GM12865 (cell line): ENCODE measurements at regions not wholly inside any gene's neighbourhood (a gene's known extent, or its start where the extent isn't known, plus 50 kb on each side); places are given as distances from the start of the nearest gene placed in this dataset.

Source experiments
- DNase-seq: peaks from one replicate; pipeline ENCODE4 v3.0.0; 2010; ENCODE audit warnings: low read depth
- H3K4me3 ChIP-seq: 2 replicates; pipeline ENCODE4 v1.5.1; 2011; ENCODE audit warnings: mild to moderate bottlenecking, low read depth, low read length, control low read depth
- TF ChIP-seq, protein P1 (sequence below): IDR thresholded peaks from 2 replicates; pipeline ENCODE4 v1.5.1; 2011; ENCODE audit warnings: low read length, control low read depth, low read depth, inconsistent platforms; ENCODE audit not compliant: insufficient read depth; ENCODE audit errors: missing control alignments

- TF ChIP-seq, protein P1, sequence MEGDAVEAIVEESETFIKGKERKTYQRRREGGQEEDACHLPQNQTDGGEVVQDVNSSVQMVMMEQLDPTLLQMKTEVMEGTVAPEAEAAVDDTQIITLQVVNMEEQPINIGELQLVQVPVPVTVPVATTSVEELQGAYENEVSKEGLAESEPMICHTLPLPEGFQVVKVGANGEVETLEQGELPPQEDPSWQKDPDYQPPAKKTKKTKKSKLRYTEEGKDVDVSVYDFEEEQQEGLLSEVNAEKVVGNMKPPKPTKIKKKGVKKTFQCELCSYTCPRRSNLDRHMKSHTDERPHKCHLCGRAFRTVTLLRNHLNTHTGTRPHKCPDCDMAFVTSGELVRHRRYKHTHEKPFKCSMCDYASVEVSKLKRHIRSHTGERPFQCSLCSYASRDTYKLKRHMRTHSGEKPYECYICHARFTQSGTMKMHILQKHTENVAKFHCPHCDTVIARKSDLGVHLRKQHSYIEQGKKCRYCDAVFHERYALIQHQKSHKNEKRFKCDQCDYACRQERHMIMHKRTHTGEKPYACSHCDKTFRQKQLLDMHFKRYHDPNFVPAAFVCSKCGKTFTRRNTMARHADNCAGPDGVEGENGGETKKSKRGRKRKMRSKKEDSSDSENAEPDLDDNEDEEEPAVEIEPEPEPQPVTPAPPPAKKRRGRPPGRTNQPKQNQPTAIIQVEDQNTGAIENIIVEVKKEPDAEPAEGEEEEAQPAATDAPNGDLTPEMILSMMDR = no peak
- no peak overlapping the region for H3K4me3 ChIP-seq
- no peak for DNase-seq
These were observed 842.8 kb downstream of the SI start for GRCh38 chr3:164235289-164236028.

DNA sequence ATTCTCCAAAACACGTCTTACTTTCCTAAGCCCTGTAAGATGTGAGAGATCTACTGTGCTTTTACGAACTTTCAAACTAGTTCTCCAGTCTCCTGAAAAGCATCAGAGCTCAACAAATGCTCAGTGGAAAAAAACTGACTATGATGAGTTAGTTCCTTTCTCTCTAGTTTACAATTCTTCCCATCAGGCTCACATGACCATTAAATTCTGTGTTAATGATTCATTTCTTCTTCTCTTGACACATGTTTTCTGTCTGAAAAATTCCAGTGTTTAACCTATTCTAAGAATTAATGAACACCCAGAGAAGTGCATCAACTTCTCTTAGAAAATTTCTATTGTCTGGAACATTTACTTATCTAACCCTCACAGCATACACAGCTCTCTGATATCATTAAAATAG is 844.3 kb downstream of the SI start:
- H3K4me3 ChIP-seq = no peak overlapping the region
- TF ChIP-seq, protein P1 = no peak
- DNase-seq = no peak

- no peak overlapping the region for H3K4me3 ChIP-seq
- TF ChIP-seq, protein P1 = no peak
- no peak for DNase-seq
These were observed 846.6 kb downstream of the SI start for GRCh38 chr3:164231718-164232117.

DNA sequence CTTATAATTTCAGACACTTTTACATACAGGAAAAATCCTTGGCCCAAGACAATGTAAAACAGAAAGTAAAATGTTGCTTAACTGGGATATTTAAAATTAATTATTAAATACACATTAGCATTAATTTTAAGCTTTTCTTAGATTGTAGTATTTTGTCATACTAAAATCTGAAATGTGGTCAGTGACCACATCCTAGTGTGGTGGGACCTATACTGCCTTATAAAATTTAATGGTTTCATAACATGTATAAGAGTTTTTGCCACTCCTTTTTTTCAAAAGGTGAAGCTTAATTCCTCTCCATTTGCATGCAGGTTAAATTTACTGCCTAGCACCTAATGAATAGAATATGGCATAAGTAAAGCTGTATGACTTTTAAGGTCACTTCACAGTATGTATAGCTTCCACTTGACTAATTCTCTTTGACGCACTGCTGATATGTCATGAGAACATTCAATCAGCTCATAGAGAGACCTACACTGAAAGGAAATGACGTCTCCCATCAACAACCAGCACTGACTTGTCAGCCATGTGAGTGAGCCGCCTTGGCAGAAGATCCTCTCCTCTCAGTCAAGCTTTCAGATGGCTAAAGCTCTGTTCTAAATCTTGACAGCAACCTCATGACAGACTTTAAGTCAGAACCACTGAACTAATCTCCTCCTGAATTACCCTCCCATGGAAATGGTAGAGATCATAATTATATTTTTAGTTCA is 847.8 kb downstream of the SI start:
- no peak overlapping the region for H3K4me3 ChIP-seq
- TF ChIP-seq, protein P1 = no peak
- no peak for DNase-seq

GRCh38 chr3:164224126-164224525 is 854.2 kb downstream of the SI start:
- H3K4me3 ChIP-seq = no peak overlapping the region
- TF ChIP-seq, protein P1 = no peak
- DNase-seq = no peak

DNA sequence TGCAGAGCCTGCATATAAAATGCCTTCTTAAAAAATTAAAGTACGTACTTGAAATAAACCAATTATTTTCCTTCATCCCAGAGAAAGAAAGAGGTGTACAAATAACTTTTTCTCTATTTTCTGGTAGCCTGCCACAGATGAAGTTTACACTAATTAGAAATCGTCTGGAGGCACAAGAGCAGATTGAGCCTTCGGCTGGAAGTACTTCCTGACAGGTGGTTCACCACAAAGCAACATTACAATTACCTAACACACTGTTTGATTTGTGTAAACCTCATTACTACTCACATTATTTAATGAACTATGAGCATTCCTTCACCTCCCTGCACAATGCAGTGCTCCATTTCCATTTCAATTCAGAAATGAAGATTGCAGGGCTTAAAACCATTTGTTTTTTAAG is 856.1 kb downstream of the SI start:
- TF ChIP-seq, protein P1 = no peak
- no peak for DNase-seq
- H3K4me3 ChIP-seq = no peak overlapping the region
